Activated CD4-positive, CD25-positive, alpha-beta regulatory T cell treated with anti-CD3 and anti-CD28 coated beads, Interleukin-2, amount 50 U/mL, for 72 hours (primary cell): ENCODE measurements at regions not wholly inside any gene's neighbourhood (a gene's known extent, or its start where the extent isn't known, plus 50 kb on each side); places are given as distances from the start of the nearest gene placed in this dataset.

Experiments
- DNase-seq: peaks from one replicate; pipeline ENCODE4 v3.0.0; 2021

DNA sequence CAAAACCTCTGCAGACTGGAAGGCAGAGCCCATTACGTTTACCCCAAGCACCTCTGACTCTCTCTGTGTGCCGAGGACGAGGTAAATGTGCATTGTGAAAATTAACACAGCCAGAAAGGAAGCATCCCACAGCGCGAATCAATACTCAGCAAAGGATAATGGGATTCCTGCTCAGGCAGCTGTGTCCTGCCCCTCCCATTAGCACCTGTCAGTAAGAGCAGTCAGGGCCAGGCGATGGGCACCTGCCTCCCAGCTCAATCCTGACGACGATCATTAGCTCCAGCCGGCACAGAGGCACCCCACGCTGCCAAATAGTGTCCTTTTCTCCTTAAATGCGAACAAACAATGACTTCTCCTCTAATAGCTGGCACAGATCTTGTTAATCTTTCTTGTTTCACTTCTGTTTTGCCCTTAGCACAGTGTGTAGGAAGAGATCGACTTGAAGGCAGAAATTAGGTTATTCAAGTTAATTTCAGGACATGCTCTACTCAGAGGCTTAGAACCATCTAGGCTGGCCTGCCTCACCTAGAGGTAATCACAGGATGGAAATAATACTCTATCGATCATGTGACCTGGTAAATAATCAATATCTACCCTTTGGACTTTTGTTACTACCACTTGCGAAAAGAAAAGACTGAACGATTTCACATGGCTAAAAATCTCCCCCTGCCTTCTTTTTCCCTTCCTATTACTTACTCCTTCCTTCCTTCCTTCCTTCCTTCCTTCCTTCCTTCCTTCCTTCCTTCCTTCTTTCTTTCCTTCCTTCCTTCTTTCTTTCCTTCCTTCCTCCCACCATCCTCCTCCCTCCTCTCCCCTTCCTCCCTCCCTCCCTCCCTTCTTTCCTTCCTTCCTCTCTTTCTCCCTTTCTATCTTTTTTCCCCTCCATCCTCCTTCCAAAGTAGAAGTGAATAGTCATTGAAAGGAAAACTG, 487.9 kb upstream of the ID2 start:
- no peak for DNase-seq

- no peak for DNase-seq
These were observed 486.1 kb upstream of the ID2 start for GRCh38 chr2:8195784-8196183.

- no peak for DNase-seq
These were observed 485.5 kb upstream of the ID2 start for GRCh38 chr2:8196316-8196715.

DNA sequence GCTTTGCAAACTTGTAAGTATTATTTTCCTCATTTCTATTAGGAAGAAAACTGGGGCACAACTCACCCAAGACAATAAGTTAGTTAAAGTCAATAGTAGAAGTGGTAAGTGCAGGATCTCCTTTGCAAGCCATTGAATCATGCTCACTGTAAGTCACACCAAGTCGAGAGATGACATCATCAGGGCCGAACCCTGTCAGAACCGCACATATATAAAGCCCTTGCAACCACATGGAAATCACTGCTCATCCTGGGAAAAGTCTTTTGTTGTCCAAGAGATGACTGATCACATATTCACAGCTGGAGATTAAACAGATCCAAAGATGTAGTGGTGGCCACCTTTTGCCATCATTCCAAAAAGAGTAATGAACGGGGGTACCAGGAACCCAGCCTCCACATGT, 484.8 kb upstream of the ID2 start:
- DNase-seq: no peak

- no peak for DNase-seq
These were observed 484.0 kb upstream of the ID2 start for GRCh38 chr2:8197825-8198224.

DNA sequence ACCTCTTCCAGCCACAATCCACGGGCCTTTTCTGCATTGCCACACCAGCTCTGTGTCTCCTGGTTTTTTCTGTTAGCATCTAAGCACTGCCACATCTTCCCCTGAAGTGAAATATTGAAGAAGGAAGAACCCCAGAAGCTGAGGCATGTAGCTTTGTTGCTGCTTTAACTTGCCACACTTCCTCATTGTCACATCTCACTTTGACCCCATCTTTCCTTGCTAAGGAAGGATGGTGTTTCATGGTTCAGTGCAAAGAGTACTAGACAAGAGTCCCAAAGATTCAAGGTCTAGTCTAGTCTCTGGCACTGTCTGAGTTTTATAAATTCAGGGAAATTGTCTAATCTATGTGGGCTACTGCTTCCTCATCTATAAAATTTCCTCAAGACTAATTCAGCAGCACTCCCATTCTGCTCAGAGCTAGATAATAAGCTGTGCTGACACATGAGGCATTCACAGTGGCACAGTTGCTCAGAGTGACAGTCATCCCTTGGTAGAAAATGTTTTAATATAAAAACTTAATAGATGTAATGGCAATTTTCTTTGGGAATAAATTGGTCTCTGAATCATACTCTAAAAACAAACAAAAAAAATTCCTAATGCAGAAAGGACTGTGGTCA, 483.0 kb upstream of the ID2 start:
- DNase-seq: no peak

- no peak for DNase-seq
These were observed 479.7 kb upstream of the ID2 start for GRCh38 chr2:8202132-8202531.

- no peak for DNase-seq
These were observed 478.5 kb upstream of the ID2 start for GRCh38 chr2:8203364-8203763.

GRCh38 chr2:8204711-8205110, 477.1 kb upstream of the ID2 start:
- no peak for DNase-seq

- no peak for DNase-seq
These were observed 472.4 kb upstream of the ID2 start for GRCh38 chr2:8209494-8209893.

DNA sequence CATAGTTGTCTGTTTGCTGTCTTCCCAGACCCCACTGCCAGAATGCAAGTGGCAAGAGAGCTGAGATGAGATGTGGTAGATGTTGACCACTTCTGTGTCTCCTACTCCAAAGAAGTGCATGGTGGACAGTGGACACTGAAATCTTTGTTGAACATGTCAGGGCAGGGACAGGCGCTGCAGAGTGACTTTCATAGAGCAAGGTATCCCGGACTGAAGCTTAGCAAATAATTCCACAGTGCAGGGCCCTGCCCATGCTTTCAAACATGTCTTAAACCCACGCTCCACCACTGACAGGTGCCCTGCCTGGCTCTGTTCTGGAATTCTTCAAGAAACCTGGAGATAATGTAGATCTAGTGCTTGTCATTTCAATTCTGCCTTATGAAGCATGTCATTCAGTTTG, 470.5 kb upstream of the ID2 start:
- DNase-seq: no peak

DNA sequence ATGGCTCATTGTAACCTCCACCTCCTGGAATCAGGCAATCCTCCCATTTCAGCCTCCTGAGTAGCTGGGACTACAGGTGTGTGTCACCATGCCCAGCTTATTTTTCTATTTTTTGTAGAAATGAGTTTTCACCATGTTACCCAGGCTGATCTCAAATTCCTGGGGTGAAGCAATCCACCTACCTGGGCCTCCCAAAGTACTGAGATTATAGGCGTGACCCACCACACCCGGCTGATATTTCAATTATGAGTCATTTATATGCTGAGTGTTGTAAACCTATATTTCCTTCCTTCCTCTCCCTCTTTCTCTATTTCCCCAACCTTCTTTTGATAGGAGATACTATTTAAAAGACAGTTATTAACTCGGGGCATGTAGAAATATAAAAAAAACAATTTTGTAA, 469.6 kb upstream of the ID2 start:
- DNase-seq: no peak

- DNase-seq: no peak
These were observed 467.7 kb upstream of the ID2 start for GRCh38 chr2:8214036-8214615.

GRCh38 chr2:8215159-8215863, 466.5 kb upstream of the ID2 start:
- DNase-seq: no peak

- DNase-seq: no peak
These were observed 465.9 kb upstream of the ID2 start for GRCh38 chr2:8215982-8216381.

- no peak for DNase-seq
These were observed 465.5 kb upstream of the ID2 start for GRCh38 chr2:8216397-8216796.

- DNase-seq: no peak
These were observed 464.3 kb upstream of the ID2 start for GRCh38 chr2:8217468-8218030.

DNA sequence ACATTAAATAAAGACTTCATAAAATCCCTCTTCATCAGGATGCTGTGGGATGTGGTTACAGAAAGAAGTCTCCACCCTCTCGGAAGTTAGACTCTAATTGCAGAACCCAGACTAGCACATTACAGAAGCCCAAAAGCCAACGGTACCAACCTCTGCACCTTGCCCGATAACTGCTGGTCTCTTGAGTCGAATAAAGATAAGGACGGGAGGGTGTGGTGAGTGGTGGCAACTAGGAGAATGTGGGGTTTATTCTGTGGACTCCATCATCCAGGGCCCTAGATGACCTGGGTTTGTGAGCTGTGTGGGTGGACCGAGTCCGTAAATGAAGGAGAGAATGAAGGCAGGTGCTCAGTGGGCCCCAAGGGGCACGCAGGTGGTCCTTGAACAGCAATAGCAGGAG, 462.8 kb upstream of the ID2 start:
- no peak for DNase-seq

DNA sequence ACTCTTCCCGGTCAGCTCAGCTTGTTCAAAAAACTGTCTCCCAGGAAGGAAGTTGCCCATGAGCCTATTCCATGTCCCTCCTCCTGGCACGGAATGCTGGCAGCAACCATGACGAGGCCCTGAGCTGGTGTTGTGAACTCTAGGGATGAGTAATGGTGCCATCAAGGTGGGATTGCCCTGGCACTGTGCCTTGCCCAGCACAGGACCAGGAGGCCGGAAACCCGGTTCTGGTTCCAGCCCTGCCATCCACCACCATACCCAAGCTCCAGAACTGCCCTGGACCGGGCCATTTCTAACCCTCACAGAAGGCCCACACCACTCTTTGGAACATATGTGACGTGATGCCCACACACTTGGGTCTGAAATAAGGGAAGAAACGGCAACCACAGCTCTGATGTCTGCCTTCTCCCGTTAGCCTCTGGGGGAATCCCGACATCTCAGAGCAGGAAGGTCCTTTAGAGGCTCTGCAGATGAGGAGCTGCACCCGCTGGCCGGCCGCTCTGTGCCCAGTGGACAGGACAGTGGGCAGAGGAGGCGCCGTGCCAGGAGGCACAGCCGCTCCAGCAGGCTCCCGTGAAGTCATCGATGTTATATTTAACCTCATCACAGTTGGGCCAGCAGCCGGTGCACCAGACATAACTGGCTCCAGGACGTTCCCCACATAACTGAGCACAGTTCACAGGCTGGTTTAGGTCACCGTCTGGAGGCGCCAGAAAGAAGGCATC, 462.1 kb upstream of the ID2 start:
- DNase-seq: no peak

GRCh38 chr2:8222979-8223694, 458.7 kb upstream of the ID2 start:
- no peak for DNase-seq

- no peak for DNase-seq
These were observed 458.0 kb upstream of the ID2 start for GRCh38 chr2:8223695-8224346.
